ENCODE measurements at regions not wholly inside any gene's neighbourhood (a gene's known extent, or its start where the extent isn't known, plus 50 kb on each side); places are given as distances from the start of the nearest gene placed in this dataset.

DNA sequence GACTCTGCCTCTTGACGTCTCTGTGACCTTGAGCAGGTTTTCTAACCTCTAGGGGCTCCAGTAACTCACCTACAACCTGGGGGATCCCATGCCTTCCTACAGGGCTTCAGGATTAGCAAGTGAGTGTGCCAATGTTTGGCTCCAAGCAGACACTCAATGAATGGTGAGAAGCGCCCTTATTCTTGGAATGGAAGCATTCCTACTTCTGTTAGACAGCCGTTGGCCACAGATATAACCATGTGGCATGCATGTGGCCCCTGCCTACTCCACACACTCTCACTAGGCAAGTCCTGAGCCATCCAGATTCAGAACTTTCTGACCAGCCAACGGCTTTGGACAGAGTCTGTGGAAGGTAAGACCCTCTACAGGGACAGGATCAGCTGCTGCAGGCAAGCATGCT, 108.9 kb upstream of the LYZL2 start:
- TF ChIP-seq, protein P1, sequence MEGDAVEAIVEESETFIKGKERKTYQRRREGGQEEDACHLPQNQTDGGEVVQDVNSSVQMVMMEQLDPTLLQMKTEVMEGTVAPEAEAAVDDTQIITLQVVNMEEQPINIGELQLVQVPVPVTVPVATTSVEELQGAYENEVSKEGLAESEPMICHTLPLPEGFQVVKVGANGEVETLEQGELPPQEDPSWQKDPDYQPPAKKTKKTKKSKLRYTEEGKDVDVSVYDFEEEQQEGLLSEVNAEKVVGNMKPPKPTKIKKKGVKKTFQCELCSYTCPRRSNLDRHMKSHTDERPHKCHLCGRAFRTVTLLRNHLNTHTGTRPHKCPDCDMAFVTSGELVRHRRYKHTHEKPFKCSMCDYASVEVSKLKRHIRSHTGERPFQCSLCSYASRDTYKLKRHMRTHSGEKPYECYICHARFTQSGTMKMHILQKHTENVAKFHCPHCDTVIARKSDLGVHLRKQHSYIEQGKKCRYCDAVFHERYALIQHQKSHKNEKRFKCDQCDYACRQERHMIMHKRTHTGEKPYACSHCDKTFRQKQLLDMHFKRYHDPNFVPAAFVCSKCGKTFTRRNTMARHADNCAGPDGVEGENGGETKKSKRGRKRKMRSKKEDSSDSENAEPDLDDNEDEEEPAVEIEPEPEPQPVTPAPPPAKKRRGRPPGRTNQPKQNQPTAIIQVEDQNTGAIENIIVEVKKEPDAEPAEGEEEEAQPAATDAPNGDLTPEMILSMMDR (IDR thresholded peaks at IDR 0.05; ENCODE audit: borderline replicate concordance, insufficient read depth, low read depth, low read length): no peak
- no peak overlapping the region for H3K4me3 ChIP-seq (ENCODE audit: low read depth, low read length)

DNA sequence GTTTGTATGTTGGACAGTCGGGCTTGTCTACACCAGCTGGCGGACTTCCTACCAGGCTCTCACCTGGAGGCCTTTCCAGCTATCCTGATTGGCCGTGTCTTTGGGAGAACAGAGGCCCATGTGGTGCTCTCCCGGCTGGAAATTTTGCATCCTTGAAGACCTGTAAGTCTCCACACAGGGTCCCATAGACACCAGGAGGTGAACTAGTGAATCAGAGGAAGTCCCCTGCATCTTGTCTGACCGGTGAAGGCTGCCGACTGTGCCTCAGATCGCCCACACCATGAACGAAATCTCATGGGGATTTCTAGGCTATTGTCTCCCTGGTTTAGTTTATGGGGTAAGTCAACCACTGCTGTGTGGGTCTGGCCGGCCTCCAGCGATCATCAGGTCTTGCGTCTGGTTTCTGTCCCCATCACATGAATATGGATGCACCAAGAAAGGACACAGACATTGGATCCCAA, 108.4 kb upstream of the LYZL2 start:
- no peak overlapping the region for H3K4me3 ChIP-seq (ENCODE audit: low read depth, low read length)
- TF ChIP-seq, protein P1 (IDR thresholded peaks at IDR 0.05; ENCODE audit: borderline replicate concordance, insufficient read depth, low read depth, low read length): no peak

DNA sequence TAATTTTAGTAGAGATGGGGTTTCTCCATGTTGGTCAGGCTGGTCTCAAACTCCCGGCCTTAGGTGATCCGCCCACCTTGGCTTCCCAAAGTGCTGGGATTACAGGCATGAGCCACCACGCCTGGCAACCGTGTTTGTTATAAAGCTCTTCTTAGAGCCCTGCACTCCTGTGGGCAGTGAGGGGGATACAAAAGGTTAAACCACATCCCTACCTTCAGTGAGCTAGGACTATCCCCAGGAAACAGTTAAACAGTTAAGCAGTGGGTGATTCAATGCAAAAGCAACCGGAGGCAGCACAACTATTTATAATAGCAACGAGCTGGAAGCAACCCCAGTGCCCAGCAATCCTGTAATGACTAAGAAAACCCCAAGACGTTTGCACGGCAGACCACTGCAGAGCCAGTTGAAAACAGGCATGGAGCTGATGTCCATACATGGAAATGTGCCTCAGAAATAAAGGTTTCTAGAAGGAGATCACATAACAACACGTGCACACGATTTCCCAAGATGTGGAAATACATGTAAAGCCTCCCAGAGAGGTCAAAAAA, 107.2 kb upstream of the LYZL2 start:
- TF ChIP-seq, protein P1 (IDR thresholded peaks at IDR 0.05; ENCODE audit: borderline replicate concordance, insufficient read depth, low read depth, low read length): no peak
- H3K4me3 ChIP-seq (ENCODE audit: low read depth, low read length): no peak overlapping the region

DNA sequence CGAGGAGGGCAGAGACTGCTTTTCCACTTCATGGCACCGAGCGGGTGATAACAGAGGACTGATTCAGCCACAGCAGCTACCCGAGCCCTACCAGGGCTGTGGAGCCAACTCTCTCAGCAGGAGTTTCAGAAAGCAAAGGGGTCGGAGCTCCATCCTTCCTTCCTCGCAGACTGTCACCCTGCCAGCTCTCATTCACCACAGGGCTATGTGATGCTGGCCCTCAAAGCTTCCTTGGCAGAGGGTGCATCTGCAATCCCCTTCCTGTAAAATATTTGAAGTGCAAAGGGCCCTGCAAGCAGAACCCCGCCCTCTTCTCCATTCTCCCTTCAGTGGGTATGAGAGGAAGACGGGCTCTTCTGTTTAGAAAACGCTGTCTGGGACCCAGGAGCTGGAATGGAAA, 105.3 kb upstream of the LYZL2 start:
- no peak overlapping the region for H3K4me3 ChIP-seq (ENCODE audit: low read depth, low read length)
- TF ChIP-seq, protein P1 (IDR thresholded peaks at IDR 0.05; ENCODE audit: borderline replicate concordance, insufficient read depth, low read depth, low read length): no peak

DNA sequence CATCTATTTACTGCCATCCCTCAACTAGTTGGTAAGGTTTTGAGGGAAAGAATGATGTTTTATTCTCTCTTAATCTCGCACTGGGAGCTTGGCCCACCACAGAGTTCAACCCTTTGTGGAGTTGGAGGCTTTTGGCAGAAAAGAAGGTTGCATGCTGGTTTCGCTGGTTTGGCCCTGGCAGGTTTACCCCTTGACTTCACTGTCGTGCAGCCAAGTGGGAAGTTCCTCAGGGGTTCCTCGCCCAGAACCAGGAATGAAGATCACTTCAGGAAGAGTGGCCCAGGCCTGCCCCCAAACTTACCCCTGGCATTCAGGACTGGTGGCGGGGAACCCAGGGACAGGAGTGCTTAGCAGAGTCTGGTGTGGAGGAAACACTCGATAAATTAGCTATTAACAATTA, 103.1 kb upstream of the LYZL2 start:
- H3K4me3 ChIP-seq (ENCODE audit: low read depth, low read length): no peak overlapping the region
- TF ChIP-seq, protein P1 (IDR thresholded peaks at IDR 0.05; ENCODE audit: borderline replicate concordance, insufficient read depth, low read depth, low read length): no peak

DNA sequence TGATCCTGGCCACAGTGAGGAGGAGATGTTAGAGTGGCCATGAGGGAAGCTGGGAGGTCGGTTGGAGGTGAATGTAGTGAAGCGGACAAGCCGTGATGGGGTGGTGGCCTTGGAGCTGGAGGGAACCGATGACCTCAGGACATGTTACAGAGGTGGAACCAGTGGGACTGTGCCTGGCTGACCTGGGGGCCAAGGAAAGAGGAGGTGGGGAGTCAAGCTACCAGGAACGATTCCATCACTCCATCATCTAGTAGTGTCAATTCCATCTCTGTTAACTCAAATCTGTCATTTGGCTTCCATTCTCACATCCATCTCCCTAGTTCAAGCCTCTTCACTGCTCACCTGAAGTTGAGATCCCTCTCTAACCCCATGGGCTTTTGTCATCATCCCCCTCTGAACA, 102.4 kb upstream of the LYZL2 start:
- TF ChIP-seq, protein P1 (IDR thresholded peaks at IDR 0.05; ENCODE audit: borderline replicate concordance, insufficient read depth, low read depth, low read length): no peak
- no peak overlapping the region for H3K4me3 ChIP-seq (ENCODE audit: low read depth, low read length)

DNA sequence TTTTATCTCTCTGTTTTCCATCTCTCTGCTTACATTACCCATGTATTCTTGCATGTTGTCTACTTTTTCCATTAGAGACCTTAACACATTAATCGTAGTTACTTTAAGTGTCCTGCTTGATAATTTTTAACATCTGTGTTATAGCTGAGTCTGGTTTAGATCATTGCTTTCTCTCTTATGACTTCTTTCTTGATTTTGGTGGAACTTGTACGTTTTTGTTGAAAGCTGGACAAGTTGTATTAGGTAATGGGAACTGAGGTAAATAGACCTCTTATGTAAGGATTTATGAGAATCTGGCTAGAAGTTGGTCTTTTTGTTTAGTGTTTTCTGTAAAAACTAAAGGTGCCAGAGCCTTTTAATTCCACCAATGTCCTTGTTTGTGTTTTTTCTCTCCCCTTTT, 100.8 kb upstream of the LYZL2 start:
- H3K4me3 ChIP-seq (ENCODE audit: low read depth, low read length): no peak overlapping the region
- TF ChIP-seq, protein P1 (IDR thresholded peaks at IDR 0.05; ENCODE audit: borderline replicate concordance, insufficient read depth, low read depth, low read length): no peak
